ENCODE measurements at regions not wholly inside any gene's neighbourhood (a gene's known extent, or its start where the extent isn't known, plus 50 kb on each side); places are given as distances from the start of the nearest gene placed in this dataset.
"Not testable (repeated sequence)": the region's sequence is repeated elsewhere in the genome, so short reads cannot be mapped to it uniquely, and the experiment has no call there.

DNA sequence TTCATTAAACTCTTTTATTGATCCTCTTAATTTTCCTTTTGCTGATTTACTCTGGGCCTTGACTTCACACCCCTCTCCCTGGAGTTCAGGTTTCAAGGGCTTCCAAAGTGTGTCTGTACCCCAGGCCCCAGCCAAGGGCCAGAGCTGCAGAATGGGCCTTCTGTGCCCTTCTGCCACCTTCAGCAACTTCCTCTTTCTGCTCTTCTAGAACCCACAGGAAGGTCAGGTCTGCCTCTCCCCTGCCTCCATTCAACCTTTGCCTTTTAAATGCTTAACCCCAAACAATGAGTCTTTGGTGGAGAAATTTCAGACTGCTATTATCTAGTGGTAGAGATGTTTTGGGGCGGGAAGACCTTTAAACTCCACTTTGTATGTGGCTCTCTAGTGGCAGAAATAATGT is 63.1 kb downstream of the TSN start:
- DNase-seq (ENCODE audit: low read depth in 4 of 4, low spot score in 2 of 4) = no peak

DNA sequence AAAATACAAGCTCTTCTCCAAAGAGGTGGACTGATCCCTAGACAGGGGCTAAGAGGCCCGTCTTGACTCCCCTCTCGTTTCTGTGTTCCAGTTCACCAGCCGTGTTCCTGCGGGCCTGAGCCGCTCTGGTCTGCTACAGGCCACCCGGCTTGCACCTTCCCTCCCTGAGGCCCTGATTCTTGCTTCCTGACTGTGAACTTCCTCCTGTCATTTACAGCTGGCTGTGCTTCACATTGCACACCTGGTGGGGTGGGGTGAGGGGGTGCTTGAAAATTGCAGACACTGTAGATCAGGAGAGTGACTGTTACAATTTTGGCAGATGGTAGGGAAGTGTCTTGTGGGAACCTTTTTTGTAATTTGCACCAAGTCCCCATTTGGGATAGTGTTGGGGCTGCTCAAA is 64.4 kb downstream of the TSN start:
- DNase-seq (ENCODE audit: low read depth in 4 of 4, low spot score in 2 of 4) = no peak

DNA sequence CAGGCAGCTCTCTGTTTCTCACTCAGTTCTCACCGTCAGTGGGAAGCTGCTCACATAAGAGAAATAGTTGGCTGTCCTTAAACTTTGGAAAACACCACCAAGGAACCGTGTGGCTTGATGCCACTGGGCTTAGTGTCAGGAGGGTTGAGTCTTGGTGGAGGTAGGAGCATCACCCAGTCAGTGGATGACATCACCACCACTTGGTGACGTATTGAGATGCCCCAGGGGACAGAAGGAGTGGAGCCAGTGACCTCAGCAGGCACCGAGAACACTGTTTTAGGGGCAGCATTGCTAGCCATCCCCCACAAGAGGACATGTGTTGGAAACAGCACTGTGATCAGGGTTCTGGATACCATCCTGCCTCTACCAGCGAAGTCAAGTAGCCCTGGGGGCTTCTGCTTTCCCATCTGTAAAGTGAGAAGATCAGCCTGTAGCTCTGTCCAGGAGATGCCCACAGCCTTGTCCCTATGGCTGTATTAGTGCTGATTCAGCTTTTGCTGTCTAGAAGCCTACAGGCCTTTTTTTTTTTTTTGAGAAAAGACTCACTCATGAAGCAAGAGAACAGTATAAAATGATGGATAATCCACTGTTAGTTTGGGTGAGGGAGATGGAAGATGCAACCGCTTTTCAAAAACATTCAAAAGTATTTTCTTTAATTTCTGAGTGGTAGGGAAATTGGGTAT is 66.2 kb downstream of the TSN start:
- no peak for DNase-seq (ENCODE audit: low read depth in 4 of 4, low spot score in 2 of 4)

DNA sequence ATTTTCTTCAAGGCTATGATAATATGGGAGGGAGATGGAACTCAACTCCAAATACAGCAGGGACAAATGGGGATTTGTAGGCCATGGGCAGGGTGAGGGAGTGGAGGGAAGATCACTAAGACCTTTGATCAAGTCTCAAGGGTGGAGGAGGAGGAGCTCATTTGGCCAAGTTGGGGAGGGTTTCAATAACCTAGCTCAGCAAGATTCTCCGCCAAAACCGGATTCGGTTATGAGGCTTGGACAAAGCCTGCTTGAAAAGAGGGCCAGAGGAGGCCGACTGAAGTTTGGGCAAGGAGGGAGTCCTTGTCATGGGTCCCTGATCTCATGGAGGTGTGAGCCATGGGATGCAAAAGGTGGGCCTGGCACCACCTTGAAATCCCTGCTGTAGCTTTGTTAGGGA is 68.8 kb downstream of the TSN start:
- DNase-seq (ENCODE audit: low read depth in 4 of 4, low spot score in 2 of 4) = no peak

DNA sequence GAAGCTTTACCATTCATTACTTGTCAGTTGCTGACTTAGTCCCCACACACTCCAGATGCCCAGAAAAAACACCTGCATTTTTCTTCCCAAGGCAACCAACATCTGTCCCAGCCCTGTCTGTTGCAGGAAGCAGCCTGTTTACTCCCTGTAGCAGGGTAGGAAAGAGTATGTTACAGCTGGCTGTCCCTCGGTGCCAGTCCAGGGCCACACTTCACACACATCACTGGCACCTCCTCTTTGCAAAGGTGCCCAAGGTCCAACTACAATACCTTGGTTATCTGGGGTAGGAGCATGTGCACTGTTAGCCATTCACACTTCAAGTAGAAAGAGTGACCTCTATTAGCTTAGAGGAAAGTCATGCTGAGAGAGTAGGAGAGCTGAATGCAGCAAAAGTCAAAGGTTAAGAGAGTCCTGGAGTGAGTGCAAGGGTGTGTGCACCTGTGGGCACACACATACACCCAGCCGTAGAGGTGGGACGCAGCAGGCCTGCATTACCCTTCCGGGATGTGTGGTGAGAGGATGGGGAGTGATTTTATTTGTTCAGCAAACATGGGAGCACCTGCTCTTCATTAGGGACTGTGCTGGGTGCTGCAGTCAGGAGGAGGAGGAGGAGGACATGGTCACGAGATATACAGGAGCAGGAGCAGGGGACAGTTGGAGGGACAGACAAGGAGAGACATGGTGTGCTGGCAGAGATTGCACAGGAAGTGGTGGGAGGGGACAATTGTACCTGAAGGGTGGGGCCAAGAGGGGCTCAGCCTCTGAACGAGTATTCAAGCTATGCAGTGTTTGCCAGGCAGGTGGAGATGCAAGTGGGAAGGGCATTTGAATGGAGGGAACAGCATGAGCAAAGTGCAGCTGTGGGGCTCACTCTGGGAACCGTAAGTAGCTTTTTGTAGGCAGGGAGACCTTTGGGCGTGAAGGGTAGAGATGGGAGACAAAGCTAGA is 69.8 kb downstream of the TSN start:
- DNase-seq (ENCODE audit: low read depth in 4 of 4, low spot score in 2 of 4) = no peak

DNA sequence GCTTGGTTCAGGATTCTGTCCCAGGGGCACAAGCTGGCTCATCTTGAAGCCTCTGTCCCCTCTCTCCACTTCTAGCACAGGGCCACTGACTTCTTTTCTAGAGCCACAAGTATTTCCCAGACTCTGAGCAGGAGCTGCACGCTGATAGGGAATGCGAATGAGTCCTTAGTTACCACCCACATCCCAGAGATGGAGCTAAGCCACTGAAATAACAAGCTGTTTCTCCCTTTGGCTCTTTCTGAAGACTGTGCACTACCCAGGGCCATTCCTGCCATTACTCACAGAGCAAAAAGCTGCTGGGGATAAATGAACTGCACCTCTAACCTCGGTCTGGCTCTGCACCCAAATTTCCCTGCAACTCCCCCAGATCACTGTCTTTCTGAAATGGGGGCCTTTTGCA is 70.6 kb downstream of the TSN start:
- no peak for DNase-seq (ENCODE audit: low read depth in 4 of 4, low spot score in 2 of 4)

DNA sequence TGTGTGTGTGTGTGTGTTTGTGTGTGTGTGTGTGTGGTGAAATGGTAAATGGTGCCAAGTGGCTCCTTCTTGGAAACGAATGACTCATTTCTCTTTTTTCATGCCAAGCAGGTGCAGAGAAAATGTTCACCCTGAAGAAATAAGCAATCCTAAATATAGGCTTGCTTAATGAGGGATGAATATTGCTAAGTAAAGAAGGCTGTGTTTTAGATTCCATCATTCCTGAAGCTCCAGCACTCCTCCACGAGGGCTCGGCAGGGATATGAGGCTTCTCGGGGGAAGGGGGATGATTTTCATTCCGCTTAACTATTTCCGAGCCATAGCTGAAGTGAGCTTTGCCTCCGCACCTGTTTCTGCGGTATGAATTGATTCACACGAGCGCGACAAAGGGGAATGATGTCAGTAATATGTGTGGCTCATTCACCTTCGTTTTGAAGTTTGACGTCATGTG is 72.9 kb downstream of the TSN start:
- no peak for DNase-seq (ENCODE audit: low read depth in 4 of 4, low spot score in 2 of 4)

DNA sequence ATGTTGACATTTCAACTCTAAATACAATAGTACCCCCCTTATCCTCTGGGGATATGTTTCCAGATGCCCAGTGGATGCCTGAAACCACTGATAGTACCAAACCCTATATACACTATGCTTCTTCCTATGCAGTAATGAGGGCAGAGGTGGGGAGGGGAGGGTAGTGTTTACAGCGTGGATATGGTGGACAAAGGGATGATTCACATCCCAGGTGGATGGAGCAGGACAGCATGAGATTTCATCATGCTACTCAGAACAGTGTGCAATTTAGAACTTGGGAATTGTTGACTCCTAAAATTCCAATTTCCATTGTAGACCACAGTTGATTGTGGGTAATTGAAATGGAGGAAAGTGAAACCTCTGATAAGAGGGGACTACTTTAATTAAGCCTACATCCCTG is 75.4 kb downstream of the TSN start:
- no peak for DNase-seq (ENCODE audit: low read depth in 4 of 4, low spot score in 2 of 4)

DNA sequence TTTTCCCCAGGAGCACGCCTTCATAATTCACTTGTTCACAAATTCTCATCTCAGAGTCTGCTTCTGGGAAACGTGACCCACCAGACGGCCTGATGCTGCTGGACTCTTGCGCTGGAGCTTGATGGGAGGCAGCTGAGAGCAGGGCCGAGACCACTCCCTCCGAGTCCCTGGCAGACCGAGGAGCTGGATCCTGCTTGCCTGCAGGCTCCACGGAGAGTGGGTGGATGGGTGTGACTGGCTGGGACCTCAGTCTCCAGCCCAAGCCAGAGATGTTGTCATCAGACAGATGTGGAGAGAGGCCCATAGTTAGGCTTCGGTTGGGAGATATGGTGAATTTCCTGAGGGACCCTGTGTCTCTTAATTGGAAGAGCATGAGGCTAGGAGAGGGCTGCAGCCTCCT is 76.4 kb downstream of the TSN start:
- DNase-seq (ENCODE audit: low read depth in 4 of 4, low spot score in 2 of 4) = no peak

DNA sequence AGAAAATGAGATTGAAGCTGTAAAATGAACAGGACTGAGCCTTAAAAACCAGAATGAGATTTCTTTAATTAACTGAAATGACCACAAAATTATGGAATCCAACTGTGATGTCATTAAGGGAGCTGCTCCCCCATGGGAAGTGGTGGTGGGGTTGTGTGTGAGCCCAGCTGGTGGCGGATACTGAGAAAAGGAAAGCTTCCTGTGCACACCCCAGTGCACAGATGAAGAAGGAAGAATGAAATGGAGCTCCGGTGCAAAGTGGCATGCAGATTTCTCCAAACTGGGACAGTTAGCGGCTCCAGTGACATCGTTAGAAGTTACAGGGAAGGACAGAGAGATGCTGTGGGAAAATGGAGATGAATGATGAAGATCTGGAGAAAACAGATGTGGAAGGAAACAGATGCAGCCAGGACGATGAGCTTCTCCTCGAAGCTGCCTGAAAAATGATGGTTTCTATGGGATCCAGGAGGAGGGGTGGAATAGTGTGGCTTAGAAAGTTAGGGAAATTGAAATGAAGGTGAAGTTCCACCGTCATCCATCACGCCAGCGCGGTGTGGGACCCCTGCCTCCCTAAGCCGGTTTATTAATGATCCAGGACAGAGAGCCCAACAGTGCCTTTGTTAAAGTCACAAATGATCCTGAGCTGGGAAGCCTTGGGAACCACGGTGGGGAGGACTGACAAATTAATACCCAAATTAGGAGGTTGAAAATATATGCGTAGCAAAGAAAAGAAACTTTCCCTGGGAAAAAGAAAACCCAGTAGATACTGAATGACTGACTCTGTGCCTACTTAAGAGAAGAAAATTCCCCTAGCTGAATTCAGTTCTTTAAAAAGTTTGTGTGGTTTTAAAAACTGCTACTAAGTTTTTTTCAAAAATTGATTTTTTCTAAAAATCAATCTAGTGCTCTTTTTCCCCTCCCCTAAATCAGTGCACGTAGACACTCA is 77.2 kb downstream of the TSN start:
- DNase-seq (ENCODE audit: low read depth in 4 of 4, low spot score in 2 of 4) = no peak

DNA sequence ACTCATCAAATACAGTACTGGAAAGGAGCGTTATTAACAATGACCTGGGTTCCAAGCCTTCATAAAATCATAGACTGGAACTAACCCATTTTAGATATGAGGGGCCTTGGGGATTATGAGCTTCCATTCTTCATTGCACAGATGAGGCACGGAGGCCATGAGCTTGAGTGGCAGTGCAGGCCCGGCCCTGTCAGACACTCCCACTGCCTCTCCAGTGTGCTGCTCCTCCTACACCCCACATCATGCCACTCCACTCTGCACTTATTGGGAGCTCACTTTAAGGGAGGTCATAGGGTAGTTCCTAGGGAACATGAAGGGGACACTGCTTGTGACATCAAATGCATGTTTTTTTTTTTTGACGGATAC is 77.9 kb downstream of the TSN start:
- DNase-seq (ENCODE audit: low read depth in 4 of 4, low spot score in 2 of 4) = no peak

DNA sequence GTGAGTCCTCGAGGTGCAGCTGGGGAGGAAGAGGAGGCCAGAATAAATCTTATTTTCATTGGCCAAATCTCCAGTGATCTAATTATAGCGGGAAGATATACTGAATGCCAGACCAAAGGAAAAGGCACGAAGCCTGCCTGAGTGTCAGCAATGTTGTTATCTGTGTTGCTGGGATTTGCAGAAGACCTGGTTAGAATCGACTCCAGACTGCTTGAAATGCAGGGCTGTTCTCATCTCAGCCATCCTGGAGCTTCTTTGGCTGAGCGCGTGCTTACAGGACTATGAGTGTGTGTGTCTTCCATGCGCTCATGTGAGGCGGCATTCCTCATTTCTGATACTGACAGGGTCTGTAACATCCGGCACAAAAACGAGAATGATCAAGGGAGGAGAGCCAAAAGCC is 81.2 kb downstream of the TSN start:
- DNase-seq (ENCODE audit: low read depth in 4 of 4, low spot score in 2 of 4) = no peak

DNA sequence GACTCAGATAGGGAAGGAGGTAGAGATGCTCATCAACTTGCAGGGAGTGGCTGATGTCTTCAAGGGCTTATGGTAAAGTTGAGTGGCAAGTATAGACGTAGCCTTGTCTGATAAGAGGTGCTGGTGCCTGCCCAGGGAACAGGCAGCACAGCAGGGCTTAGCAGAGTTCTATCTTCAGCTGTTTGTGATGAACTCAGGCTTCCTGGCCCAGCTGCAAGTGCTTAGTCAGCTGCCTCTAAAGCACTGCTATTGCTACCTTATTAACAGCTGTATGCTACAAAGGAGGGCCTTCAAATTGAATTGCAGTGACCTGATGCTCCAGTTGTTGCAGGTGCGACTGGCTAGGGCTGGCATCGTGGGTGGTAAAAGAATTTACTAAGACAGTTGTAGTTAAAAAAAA is 82.1 kb downstream of the TSN start:
- DNase-seq (ENCODE audit: low read depth in 4 of 4, low spot score in 2 of 4) = no peak

DNA sequence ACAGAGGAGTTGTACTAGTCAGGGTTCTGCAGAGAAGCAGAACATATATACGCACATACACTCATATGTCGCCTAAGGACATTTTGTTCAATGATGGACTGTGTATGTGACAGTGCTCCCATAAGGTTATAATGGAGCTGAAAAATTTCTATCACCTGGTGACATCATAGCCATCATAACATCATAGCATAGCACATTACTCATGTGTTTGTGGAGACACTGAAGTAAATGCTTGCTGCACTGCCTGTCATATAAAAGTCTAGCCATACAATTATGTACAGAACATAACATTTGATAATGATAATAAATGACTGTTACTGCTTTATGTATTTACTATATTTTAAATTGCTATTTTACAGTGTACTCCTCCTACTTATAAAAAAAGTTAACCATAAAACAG is 83.1 kb downstream of the TSN start:
- no peak for DNase-seq (ENCODE audit: low read depth in 4 of 4, low spot score in 2 of 4)

DNA sequence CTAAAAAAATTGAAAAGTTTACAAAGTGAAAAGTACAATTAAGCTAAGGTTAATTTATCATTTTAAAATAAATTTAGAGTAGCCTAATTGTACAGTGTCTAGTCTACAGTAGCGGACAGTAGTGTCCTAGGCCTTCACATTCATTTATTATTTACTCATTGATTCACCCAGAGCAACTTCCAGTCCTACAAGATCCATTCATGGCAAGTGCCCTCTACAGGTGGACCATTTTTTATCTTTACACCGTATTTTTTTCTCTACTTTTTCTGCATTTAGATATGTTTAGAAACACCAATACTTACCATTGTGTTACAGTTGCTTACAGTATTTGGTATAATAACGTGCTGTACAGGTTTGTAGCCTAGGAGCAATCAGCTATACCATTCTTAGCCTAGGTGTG is 84.1 kb downstream of the TSN start:
- no peak for DNase-seq (ENCODE audit: low read depth in 4 of 4, low spot score in 2 of 4)

DNA sequence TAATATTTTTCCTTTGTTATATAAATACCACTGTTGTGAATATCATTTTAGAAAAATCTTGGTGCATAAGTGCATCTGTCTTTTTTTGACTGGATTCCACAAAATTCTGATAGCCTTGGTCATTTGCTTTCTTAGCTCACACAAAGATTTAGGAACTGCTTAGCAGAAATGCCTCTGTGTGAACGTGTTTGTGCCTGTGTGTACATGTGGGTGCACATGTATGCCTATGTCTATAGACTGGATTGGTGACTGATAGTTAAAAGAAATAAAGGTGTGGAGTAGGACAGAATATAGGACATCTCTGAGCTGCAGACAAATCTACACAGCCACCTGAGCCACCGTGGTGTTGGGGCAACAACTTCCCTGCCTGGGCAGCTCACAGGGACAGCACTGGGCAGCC is 93.8 kb downstream of the TSN start:
- DNase-seq (ENCODE audit: low read depth in 4 of 4, low spot score in 2 of 4) = no peak

DNA sequence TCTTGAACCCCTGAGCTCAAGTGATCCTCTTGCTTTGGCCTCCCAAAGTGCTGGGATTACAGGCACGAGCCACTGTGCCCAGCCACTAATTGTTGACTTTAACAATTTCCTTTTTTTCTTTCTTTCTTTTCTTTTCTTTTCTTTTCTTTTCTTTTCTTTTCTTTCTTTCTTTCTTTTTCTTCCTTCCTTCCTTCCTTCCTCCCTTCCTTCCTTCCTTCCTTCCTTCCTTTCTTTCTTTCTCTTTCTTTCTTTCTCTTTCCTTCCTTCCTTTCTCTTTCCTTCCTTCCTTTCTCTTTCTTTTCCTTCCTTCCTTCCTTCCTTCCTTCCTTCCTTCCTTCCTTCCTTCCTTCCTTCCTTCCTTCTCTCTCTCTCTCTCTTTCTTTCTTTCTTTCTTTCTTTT is 97.7 kb downstream of the TSN start:
- DNase-seq (ENCODE audit: low read depth in 4 of 4, low spot score in 2 of 4) = not testable (repeated sequence)

DNA sequence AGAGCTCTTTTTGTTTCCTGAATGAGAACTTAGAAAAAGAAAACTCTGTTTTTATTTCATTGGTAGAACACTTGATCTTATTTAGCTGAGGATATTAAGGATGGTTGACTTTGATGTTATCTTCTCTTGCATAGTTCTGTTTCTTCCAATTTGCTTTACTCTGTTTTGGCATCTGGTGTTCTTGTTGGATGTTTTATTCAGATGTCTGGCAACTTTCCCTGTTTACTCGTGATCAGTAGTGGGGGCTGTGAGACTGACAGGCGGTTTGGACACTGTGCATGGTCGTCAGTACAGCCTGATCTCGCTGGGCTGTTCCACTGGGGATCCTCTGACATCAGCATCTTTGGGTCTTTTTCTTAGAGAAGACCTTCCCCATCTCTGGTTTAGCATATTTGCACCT is 100.1 kb downstream of the TSN start:
- no peak for DNase-seq (ENCODE audit: low read depth in 4 of 4, low spot score in 2 of 4)

DNA sequence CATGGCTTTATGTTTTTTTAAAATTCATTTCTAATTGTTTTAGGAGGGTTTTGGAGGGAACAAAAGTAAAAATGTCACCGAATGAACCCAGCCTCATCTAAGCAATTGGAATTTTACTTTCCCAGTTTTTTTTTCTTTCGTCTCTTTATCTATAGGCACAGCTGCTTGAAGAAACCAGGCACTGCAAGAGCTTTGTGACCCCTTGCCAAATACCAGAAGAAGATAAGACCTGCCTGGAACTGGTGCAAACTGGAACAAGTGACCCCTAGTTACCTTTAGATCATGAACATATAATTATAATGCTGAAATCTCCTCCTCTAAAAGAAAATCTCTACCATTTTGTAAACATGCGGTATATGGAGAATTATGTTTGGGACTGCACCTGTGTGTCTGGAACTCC is 100.9 kb downstream of the TSN start:
- no peak for DNase-seq (ENCODE audit: low read depth in 4 of 4, low spot score in 2 of 4)

DNA sequence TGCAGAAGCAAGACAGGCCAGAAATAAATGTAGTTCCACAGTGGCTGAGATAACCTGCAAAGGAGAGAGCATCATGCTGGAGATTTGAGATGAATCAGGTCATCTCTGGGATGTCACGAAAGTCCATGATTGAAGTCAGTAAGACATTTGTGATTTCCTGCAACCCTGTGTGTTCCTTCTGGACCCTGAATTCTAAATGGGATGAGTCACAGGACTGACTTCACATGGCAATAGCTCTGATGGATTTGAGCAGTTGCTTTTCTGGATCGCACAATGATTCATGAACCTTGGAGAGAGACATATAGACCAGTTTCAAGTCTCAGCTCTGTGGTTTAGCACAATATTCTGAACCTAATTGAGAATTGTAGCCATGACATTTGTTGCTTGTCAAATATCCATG is 102.9 kb downstream of the TSN start:
- DNase-seq (ENCODE audit: low read depth in 4 of 4, low spot score in 2 of 4) = no peak

DNA sequence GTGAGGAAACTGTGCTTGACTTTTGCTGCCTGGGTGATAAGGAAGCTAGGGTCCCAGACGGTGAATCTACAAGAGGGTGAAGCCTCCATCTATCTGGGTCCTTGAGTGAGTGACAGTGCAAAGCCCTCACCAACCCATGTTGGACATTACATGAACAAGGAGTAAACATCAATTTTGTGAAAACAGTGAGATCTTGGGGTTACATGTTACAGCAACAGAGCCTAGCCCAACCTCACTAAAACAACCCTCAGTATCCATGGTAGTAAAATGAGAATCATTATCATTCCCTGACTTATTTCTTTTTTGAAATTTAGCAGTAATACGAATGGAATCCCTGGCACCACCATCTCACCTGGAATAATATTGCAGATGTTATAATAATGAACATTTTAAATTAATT is 103.4 kb downstream of the TSN start:
- DNase-seq (ENCODE audit: low read depth in 4 of 4, low spot score in 2 of 4) = no peak
